ENCODE measurements at regions not wholly inside any gene's neighbourhood (a gene's known extent, or its start where the extent isn't known, plus 50 kb on each side); places are given as distances from the start of the nearest gene placed in this dataset.

DNA sequence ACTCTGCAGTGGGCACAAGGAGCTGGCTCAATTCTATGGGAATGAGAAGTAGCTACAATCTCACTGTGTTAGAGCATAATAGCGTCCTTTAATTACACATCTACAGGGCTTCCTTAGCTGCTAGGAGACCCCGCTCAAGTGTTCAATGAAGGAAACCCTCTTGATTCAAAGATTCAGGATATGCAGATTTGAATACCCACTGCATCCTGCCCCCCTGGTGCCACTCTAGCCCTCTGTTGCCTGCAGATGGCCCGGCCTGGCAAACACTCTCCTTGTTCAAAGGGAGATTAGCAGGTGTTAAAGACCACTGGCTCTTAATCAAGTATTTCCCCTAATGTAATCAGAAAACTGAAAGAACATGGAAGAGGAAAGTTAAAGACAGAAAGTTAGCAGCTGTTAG, 356.6 kb downstream of the VGLL3 start:
- in situ Hi-C loops (cut with HindIII; ENCODE audit: low pct_ligation_motif_present, low pct_unique_long_range_greater_than_20kb, low sequenced_read_pairs), result no loop called here

DNA sequence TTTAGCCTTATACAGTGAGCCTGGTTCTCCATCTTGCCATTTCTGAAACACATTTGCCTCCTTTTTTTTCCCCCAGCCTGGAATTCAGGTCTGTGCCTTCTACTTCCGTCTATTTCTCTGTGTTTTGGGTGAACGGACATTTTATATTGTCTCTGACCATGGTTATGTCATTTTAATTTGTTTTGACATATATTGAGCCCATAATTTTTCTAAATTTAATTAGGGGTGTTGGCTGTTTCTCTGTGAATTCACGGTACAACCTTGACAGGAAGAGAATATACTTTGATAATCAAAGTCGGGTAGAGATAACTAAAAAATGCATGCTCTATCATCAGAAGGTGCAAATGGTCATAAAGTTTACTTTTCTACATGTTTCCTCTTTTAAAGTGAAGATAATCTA, 361.4 kb downstream of the VGLL3 start:
- in situ Hi-C loops (cut with HindIII; ENCODE audit: low pct_ligation_motif_present, low pct_unique_long_range_greater_than_20kb, low sequenced_read_pairs), result no loop called here

More for the DNA sequence above, 356.6 kb downstream of the VGLL3 start:
- no peak for DNase-seq

DNA sequence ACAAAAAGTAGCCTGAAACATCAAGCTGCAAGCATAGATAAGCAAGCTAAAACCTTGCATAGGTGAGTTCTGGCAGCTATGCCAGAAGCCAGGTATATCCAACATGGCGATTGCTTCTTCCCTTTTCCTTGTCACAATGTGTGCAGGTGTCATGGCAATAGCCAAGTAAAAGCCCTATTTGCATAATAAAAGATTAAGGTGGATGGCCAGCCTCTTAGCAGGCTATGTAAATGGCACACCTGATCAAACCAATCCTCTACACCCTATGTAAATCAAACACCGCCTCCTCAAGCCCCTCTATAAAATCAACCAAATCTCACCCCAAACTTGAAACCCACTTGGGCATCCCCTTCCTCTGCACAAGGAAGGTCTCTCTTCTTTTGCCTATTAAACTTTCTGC, 366.8 kb downstream of the VGLL3 start:
- DNase-seq, result no peak
- in situ Hi-C loops (cut with HindIII; ENCODE audit: low pct_ligation_motif_present, low pct_unique_long_range_greater_than_20kb, low sequenced_read_pairs), result no loop called here

More for the DNA sequence above, 361.4 kb downstream of the VGLL3 start:
- no peak for DNase-seq

GRCh38 chr3:86618706-86619105, 372.2 kb downstream of the VGLL3 start:
- in situ Hi-C loops (cut with HindIII; ENCODE audit: low pct_ligation_motif_present, low pct_unique_long_range_greater_than_20kb, low sequenced_read_pairs), result no loop called here

DNA sequence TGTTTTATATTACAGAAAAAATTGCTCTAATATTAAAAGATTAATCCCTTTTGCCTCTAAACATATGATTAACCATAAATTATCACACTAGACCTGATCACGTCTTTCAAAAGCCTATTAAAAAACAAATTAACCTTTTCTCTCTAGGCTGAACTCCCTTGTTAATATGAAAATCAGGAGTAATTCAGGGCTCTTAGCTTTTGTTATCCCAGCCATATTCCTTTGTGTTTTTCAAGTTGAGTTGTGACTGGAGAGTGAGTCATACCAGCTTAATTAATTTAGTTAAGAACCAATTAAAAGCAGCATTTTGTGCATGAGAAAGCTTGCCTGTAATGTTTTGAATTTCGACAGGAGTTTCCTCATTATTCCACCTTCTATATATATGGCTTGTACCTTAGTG, 385.8 kb downstream of the VGLL3 start:
- no peak for DNase-seq
- in situ Hi-C loops (cut with HindIII; ENCODE audit: low pct_ligation_motif_present, low pct_unique_long_range_greater_than_20kb, low sequenced_read_pairs), result no loop called here

More at GRCh38 chr3:86618706-86619105, 372.2 kb downstream of the VGLL3 start:
- DNase-seq, result no peak

DNA sequence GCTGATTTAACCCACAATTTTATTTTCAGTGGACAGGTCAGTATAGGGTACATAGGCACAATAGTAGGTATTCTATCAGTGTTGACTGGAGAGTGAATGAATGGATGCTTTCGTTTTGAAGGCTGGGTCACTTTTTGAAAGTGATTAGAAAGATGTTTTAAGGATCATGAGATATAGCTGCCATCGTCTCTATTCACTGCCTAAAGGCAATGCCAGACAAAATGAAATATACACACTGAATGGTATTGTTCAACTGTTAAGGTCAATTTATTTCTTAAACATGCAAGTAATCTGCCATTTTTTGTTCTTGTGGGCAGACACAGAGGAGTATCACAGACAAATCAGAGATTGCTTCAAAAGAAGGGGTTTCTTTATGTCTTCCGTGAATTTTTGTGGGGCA, 395.3 kb downstream of the VGLL3 start:
- in situ Hi-C loops (cut with HindIII; ENCODE audit: low pct_ligation_motif_present, low pct_unique_long_range_greater_than_20kb, low sequenced_read_pairs), result no loop called here
- DNase-seq, result no peak

- DNase-seq, result no peak
- in situ Hi-C loops (cut with HindIII; ENCODE audit: low pct_ligation_motif_present, low pct_unique_long_range_greater_than_20kb, low sequenced_read_pairs), result no loop called here
These were observed 396.1 kb downstream of the VGLL3 start for GRCh38 chr3:86594838-86595237.

- DNase-seq, result no peak
- in situ Hi-C loops (cut with HindIII; ENCODE audit: low pct_ligation_motif_present, low pct_unique_long_range_greater_than_20kb, low sequenced_read_pairs), result no loop called here
These were observed 412.9 kb downstream of the VGLL3 start for GRCh38 chr3:86578071-86578470.

- in situ Hi-C loops (cut with HindIII; ENCODE audit: low pct_ligation_motif_present, low pct_unique_long_range_greater_than_20kb, low sequenced_read_pairs), result no loop called here
- DNase-seq, result peak; percentile 54
These were observed 427.5 kb downstream of the VGLL3 start for GRCh38 chr3:86563400-86563970.

DNA sequence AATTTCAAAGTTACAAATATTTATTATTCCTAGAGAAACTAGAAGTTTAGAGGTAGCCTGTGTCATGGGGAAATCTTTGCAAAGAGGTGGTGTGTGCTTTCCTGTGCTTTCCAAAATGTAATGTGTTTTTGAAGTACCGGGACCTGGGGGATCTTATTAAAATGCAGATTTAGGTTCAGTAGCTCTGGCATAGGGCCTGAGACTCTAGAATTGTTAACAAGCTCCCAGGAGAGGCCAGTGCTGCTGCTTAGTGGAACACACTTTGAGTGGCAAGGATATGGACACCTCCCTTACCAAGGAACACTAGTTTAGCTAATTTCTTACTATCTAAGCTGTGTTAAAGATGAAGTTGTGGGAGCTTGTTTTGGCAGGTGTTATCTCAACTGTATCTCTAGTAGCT, 428.9 kb downstream of the VGLL3 start:
- DNase-seq, result no peak
- in situ Hi-C loops (cut with HindIII; ENCODE audit: low pct_ligation_motif_present, low pct_unique_long_range_greater_than_20kb, low sequenced_read_pairs), result no loop called here

- in situ Hi-C loops (cut with HindIII; ENCODE audit: low pct_ligation_motif_present, low pct_unique_long_range_greater_than_20kb, low sequenced_read_pairs), result no loop called here
- no peak for DNase-seq
These were observed 429.7 kb downstream of the VGLL3 start for GRCh38 chr3:86561215-86561614.

DNA sequence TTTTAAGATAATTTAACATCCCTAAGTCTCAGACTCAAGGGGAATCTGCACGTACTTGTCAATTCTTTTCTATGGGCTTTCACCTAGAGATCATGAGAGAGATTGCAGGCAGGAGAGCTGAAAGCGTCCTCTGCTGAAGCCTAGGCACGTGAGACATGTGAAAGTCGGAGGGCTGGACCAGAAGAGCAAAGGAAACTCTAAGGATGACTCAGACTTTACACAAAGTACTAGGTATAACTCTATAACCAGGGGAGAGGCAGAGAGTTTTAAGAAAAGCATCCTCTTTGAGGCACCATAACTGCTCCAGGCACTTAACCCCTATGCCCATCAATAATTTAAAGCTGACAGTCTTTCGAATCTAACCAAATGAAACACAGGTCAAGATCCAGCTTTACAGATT, 436.6 kb downstream of the VGLL3 start:
- in situ Hi-C loops (cut with HindIII; ENCODE audit: low pct_ligation_motif_present, low pct_unique_long_range_greater_than_20kb, low sequenced_read_pairs), result no loop called here
- no peak for DNase-seq

DNA sequence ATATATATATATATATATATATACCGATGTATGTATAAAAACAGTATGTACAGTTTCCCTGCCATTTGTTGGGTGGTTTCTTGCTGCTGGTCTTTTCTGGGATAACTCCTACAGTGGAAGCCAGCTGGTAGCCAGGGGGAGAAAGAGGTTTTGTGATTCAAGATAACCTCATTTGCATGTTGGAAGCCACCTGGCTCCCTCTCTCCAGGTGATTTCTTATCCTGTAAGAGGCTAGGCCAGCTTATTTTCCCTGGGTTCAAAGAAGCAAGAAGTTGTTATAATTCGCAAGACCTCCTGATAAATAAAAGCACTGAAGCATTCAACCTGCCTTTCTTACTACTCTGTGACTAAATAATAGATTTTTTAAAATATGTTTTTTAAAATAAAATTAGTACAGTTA, 443.3 kb downstream of the VGLL3 start:
- in situ Hi-C loops (cut with HindIII; ENCODE audit: low pct_ligation_motif_present, low pct_unique_long_range_greater_than_20kb, low sequenced_read_pairs), result no loop called here

GRCh38 chr3:86537171-86537570, 453.8 kb downstream of the VGLL3 start:
- DNase-seq, result no peak
- in situ Hi-C loops (cut with HindIII; ENCODE audit: low pct_ligation_motif_present, low pct_unique_long_range_greater_than_20kb, low sequenced_read_pairs), result no loop called here

More for the DNA sequence above, 443.3 kb downstream of the VGLL3 start:
- no peak for DNase-seq

DNA sequence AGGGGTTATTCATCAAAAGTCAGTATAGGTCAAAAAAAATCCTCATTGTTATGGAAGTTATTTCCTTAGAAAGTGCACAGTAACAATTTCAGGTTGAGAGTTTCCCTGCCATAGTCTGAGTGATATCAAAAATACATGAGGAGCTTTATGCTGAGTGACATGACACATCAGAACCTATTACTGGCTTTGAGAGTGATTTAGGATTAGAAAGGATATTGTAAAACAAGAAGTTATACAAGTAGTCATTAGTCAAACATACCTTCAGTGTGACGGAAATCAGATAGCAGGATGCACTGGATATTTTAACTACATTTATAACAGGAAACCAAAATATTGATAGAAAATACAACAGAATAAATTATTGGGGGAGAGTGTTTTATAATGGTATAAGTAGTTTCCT, 471.1 kb downstream of the VGLL3 start:
- no peak for DNase-seq
- in situ Hi-C loops (cut with HindIII; ENCODE audit: low pct_ligation_motif_present, low pct_unique_long_range_greater_than_20kb, low sequenced_read_pairs), result no loop called here

DNA sequence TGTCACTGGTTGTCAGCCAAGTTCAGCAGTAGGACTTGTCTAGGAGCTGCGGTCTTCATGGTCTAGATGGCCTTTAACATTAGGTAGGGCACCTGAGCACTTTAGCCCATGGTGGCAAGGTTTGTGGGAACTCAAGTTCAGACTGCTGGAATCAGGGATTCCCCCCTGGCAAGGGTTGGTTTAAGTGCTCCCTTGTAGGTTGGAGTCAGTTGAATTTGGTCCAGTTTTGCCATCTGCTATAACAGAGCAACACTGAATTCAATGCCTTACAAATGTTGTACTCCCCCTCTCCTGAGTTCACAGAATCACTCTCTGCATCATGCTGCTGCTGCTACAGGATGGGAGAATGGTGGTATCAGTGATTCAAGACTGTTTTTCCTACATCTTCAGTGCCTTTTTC, 509.3 kb downstream of the VGLL3 start:
- in situ Hi-C loops (cut with HindIII; ENCODE audit: low pct_ligation_motif_present, low pct_unique_long_range_greater_than_20kb, low sequenced_read_pairs), result no loop called here
- DNase-seq, result no peak

GRCh38 chr3:86481031-86481430, 509.9 kb downstream of the VGLL3 start:
- in situ Hi-C loops (cut with HindIII; ENCODE audit: low pct_ligation_motif_present, low pct_unique_long_range_greater_than_20kb, low sequenced_read_pairs), result no loop called here
- no peak for DNase-seq

DNA sequence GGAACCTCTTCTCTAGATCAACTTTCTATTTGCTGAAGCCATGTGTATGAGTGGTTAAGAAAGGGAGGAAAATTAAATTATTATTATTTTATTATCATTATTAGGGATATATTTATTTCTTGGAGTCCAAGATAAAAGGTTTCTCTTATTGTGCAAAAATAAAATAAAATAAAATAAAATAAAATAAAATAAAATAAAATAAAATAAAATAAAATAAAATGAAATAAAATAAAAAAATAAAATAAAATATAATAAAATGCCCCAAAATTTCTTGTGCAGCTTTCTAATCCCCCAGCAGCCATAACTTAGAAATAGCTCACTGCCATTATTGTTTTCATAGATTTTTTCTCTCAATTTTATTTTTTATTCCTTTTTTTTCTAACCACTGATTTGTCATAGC, 526.8 kb downstream of the VGLL3 start:
- no peak for DNase-seq
- in situ Hi-C loops (cut with HindIII; ENCODE audit: low pct_ligation_motif_present, low pct_unique_long_range_greater_than_20kb, low sequenced_read_pairs), result no loop called here

DNA sequence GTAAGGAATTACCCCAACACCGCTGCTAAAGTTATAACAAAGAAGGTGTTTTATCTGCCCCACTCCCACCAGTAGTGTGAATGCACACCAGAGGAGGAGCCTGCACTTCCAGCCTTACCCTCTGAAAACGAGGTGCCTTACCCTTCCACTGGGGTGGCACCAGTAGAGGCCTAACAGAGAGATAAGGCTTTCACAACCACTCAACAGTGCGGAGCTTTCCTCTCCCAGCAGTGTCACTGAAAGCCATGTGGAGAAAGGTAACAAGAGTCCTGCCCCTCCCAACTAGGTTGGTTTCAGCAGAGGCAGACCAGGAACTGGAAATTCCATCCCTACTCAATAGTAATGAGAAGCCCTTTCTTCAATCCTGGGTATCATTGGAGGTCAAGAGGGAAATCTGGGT, 539.2 kb downstream of the VGLL3 start:
- DNase-seq, result no peak

GRCh38 chr3:86438544-86438943, 552.4 kb downstream of the VGLL3 start:
- in situ Hi-C loops (cut with HindIII; ENCODE audit: low pct_ligation_motif_present, low pct_unique_long_range_greater_than_20kb, low sequenced_read_pairs), result no loop called here

More for the DNA sequence above, 539.2 kb downstream of the VGLL3 start:
- in situ Hi-C loops (cut with HindIII; ENCODE audit: low pct_ligation_motif_present, low pct_unique_long_range_greater_than_20kb, low sequenced_read_pairs), result no loop called here

DNA sequence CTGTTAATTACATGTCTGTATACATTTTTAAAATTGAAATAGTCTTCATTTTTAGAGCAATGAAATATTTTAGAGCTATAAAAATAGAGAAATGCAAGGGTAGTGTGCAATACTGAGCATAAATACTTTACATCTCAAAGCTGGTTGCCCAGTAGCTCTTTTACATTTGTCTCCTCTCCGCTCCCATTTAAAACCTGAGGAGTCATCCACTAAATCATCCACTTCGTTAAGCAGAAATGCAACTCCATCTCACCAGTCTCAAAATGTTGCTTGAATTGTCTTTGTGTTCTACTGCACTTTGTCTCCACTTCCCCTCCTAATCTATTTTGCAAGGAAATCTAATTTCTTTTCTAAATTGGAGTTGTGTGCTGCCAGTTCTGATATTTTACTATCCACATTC, 563.6 kb downstream of the VGLL3 start:
- no peak for DNase-seq
- in situ Hi-C loops (cut with HindIII; ENCODE audit: low pct_ligation_motif_present, low pct_unique_long_range_greater_than_20kb, low sequenced_read_pairs), result no loop called here

More at GRCh38 chr3:86438544-86438943, 552.4 kb downstream of the VGLL3 start:
- DNase-seq, result no peak

Measured in ACHN (cell line).